GM12892 (cell line): ENCODE measurements at regions not wholly inside any gene's neighbourhood (a gene's known extent, or its start where the extent isn't known, plus 50 kb on each side); places are given as distances from the start of the nearest gene placed in this dataset.

Source experiments
- POLR2A ChIP-seq: IDR thresholded peaks from 2 replicates; pipeline ENCODE4 v1.6.1; 2011; ENCODE audit warnings: low read depth, low read length, control low read depth
- POLR2AphosphoS5 ChIP-seq: IDR thresholded peaks from 2 replicates; pipeline ENCODE4 v1.6.1; 2011; ENCODE audit warnings: low read depth, low read length, control low read depth
- TAF1 ChIP-seq: IDR thresholded peaks from 2 replicates; pipeline ENCODE4 v1.6.1; 2011; ENCODE audit warnings: low read depth, mild to moderate bottlenecking, control low read depth, low read length, borderline replicate concordance

GRCh38 chr14:22508662-22509035 lies 80.4 kb downstream of the DAD1 start:
- no peak for TF ChIP-seq POLR2A
- TF ChIP-seq TAF1, result no peak
- TF ChIP-seq POLR2AphosphoS5, result no peak
